ENCODE measurements at regions not wholly inside any gene's neighbourhood (a gene's known extent, or its start where the extent isn't known, plus 50 kb on each side); places are given as distances from the start of the nearest gene placed in this dataset.

- TF ChIP-seq CTCF (IDR thresholded peaks at IDR 0.05) (no peak), POLR2A (IDR thresholded peaks at IDR 0.05) (no peak)
These were observed 61.9 kb upstream of the ATXN1 start for GRCh38 chr6:16822975-16823717.
